HUDEP-2 (cell line): ENCODE measurements at regions not wholly inside any gene's neighbourhood (a gene's known extent, or its start where the extent isn't known, plus 50 kb on each side); places are given as distances from the start of the nearest gene placed in this dataset.

Experiments used
- DNase-seq, 76 experiments: peaks; one replicate each; lab custom pipeline; 2025; ENCODE audit not compliant: unreplicated experiment in 76 of 76; lab: John Stamatoyannopoulos, UW

- DNase-seq = no peak
These were observed 64.6 kb upstream of the FOXN2 start for GRCh38 chr2:48249631-48250473.

- no peak for DNase-seq
These were observed 64.0 kb upstream of the FOXN2 start for GRCh38 chr2:48250474-48250844.

- DNase-seq = no peak
These were observed 63.5 kb upstream of the FOXN2 start for GRCh38 chr2:48250943-48251342.

- no peak for DNase-seq
These were observed 62.9 kb upstream of the FOXN2 start for GRCh38 chr2:48251437-48252148.

- no peak for DNase-seq
These were observed 61.2 kb upstream of the FOXN2 start for GRCh38 chr2:48253301-48253700.

DNA sequence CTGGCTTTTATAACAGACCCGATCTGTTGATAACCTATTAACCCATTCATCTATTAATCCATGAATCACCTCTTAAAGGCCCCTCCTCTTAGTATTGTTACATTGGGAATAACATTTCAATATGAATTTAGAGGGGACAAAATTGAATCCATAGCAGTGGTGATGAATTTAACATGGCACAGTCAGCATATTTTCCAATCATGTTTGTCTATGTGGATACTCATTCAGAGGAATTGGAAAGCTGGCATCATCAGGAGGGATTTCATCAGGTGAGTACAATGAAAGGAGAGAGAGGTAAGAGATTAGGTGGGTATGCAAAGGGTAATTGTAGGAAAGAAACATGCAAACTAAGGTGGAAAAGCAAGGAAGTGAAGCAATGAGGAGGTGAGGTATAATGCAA, 59.6 kb upstream of the FOXN2 start:
- DNase-seq = no peak

DNA sequence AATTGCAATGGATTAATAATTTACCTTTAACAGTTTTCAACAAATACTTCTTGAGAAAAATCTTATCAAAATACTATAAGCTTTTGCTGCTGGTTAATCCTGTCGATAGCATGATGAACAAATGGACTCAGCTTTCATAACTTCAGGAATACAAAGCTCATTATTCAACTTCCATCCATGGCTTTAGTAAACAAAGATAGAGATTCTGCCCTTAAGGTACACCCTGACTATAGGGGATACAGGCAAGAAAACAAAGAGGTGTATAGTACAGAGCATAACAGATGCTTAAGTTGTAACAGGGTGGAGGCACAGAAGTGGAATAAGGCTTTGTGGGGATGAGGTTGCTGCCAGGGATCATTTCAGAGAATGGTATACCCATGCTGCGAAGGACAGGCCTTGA, 57.0 kb upstream of the FOXN2 start:
- no peak for DNase-seq

DNA sequence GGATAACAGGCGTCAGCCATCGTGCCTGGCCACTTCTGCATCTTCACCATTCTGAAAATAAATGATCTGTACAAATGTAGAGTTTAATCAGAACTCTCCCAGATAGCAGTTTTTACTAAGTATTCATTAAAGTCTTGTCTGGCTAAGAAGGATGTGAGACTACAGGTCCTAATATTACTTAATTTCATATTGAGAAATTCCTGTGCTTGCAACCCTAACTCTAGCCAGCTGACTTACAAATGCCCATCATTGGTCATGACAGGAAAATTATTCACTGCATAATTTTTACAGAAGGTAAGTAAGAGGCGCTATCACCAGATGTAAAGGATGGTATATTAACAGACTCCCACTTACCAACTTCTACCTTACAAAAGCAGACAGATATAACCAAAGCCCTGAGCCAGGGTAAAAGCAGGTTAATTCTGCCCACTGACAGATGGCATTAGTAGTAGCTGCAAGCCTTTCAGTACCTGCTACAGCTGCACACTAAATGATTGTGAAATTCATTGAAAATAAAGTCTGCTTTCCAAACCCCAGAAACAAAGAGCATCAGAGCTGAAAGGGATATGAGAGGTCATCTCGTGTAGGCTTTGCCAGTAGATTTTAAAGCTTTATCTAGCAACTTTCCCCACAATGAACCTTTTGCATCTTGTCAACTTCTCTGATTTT, 55.9 kb upstream of the FOXN2 start:
- no peak for DNase-seq

- DNase-seq = no peak
These were observed 54.7 kb upstream of the FOXN2 start for GRCh38 chr2:48259811-48260210.

GRCh38 chr2:48264627-48265026, 49.9 kb upstream of the FOXN2 start:
- DNase-seq = peak in 18 of 76 experiments; percentile 4 to 70 (median 33)
